Stomach (tissue), 8 donors: ENCODE measurements at regions not wholly inside any gene's neighbourhood (a gene's known extent, or its start where the extent isn't known, plus 50 kb on each side); places are given as distances from the start of the nearest gene placed in this dataset.
A peak's percentile ranks its signal among the peaks of the same experiment; 100 is the strongest.

Source experiments
- DNase-seq, 2 donors: peaks; one replicate each; pipeline versions ENCODE4 v3.0.0 to v3.0.0-alpha.2; 2013 to 2019
- H3K27ac ChIP-seq, 5 donors: fragments of 200-600 bp in 4 of 5; sonication (generic) in 4 of 5; one replicate each; pipeline ENCODE4 v1.5.1; 2013 to 2019; ENCODE audit warnings: mild to moderate bottlenecking in 1 of 5, moderate library complexity in 1 of 5
- H3K27me3 ChIP-seq, 3 donors: fragments of 200-600 bp; sonication (generic); one replicate each; pipeline ENCODE4 v1.5.1; 2017 to 2019; ENCODE audit warnings: mixed run types in 1 of 3
- H3K36me3 ChIP-seq, 4 donors: fragments of 200-600 bp; sonication (generic); 1 replicate in 3 of 4; 2 replicates in 1 of 4; pipeline ENCODE4 v1.5.1; 2016 to 2019
- H3K4me1 ChIP-seq, 4 donors: fragments of 200-600 bp; sonication (generic); one replicate each; pipeline ENCODE4 v1.5.1; 2016 to 2019
- H3K4me3 ChIP-seq, 4 donors: fragments of 200-600 bp; sonication (generic) in 3 of 4; one replicate each; pipeline ENCODE4 v1.5.1; 2016 to 2019; ENCODE audit warnings: mild to moderate bottlenecking in 1 of 4
- H3K9me3 ChIP-seq, 4 donors: fragments of 200-600 bp; sonication (generic); one replicate each; pipeline ENCODE4 v1.5.1; 2016 to 2019
- EP300 ChIP-seq: sonication (generic); formaldehyde crosslinking; IDR thresholded peaks from one replicate; pipeline ENCODE4 v1.6.1; 2017; ENCODE audit warnings: antibody characterized with exemption
- POLR2A ChIP-seq, 4 donors: fragments of 450-650 bp; IDR thresholded peaks; one replicate each; pipeline ENCODE4 v1.6.1; 2016; ENCODE audit warnings: antibody characterized with exemption in 4 of 4, control low read depth in 2 of 4, mild to moderate bottlenecking in 1 of 4, moderate library complexity in 1 of 4
- POLR2AphosphoS5 ChIP-seq, 3 donors: sonication (generic); formaldehyde crosslinking; IDR thresholded peaks; one replicate each; pipeline ENCODE4 v1.6.1; 2016; ENCODE audit warnings: antibody characterized with exemption in 3 of 3
- WGBS, 5 donors: extraction: QIAGEN DNeasy Blood & Tissue Kit in 3 of 5; methylation state at CpG; one replicate each; pipeline versions ENCODE4 v1.1.5 to v1.1.7; 2013 to 2018; 5-methylcytosine and 5-hydroxymethylcytosine counted together
- intact Hi-C: fragments of 100-400 bp; cut with DNase I; formaldehyde crosslinking; loops from one replicate; pipeline ENCODE4 v1.15.1; 2023; ENCODE audit warnings: low total_unique reads
- TF ChIP-seq, protein P1 (sequence below), 7 experiments: fragments of 450-650 bp in 4 of 7; fragments of 200-600 bp in 3 of 7; sonication (generic) in 3 of 7; IDR thresholded peaks; one replicate each; pipeline ENCODE4 v1.5.1; 2016 to 2019; ENCODE audit warnings: antibody characterized with exemption in 7 of 7, control low read depth in 2 of 7, mild to moderate bottlenecking in 1 of 7
- donor health status: healthy with polysubstance abuse.
- donor health status: Bipolar disorder and iron deficiency.
- donor health status: healthy.

DNA sequence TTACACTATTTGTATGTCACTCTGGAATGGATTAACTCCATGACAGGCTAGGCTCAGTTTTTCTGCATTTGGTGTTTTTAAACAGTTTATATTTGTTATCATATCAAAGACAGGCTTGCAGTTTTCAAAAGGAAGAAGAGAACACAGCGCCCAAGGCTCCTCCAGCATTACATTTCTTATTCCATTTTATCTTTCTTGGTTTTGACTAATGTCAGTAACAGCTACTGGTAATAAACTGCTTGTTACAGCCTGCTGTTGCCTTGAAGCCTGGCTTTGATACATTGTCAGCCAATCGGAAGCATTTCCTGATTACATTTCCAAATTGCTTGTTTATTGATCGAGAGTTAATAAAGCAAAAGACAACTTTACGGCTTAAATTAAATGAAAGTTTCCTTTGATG lies 166.0 kb upstream of the MDFIC start:
- intact Hi-C loops, result no loop called here
- no peak overlapping the region for H3K4me3 ChIP-seq
- H3K27ac ChIP-seq, result no peak overlapping the region
- H3K36me3 ChIP-seq, result no peaks in the 10 kb centered on the region
- WGBS, 5 donors, result 49 to 66% (median 55%) methylated on average over 4 of the region's 4 CpGs
- no peaks in the 10 kb centered on the region for H3K9me3 ChIP-seq
- TF ChIP-seq POLR2A (IDR thresholded peaks at IDR 0.05), result no peak
- no peak for TF ChIP-seq POLR2AphosphoS5 (IDR thresholded peaks at IDR 0.05)
- TF ChIP-seq, protein P1, sequence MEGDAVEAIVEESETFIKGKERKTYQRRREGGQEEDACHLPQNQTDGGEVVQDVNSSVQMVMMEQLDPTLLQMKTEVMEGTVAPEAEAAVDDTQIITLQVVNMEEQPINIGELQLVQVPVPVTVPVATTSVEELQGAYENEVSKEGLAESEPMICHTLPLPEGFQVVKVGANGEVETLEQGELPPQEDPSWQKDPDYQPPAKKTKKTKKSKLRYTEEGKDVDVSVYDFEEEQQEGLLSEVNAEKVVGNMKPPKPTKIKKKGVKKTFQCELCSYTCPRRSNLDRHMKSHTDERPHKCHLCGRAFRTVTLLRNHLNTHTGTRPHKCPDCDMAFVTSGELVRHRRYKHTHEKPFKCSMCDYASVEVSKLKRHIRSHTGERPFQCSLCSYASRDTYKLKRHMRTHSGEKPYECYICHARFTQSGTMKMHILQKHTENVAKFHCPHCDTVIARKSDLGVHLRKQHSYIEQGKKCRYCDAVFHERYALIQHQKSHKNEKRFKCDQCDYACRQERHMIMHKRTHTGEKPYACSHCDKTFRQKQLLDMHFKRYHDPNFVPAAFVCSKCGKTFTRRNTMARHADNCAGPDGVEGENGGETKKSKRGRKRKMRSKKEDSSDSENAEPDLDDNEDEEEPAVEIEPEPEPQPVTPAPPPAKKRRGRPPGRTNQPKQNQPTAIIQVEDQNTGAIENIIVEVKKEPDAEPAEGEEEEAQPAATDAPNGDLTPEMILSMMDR (IDR thresholded peaks at IDR 0.05), result no peak
- no peak for TF ChIP-seq EP300
- H3K27me3 ChIP-seq, result no peaks in the 10 kb centered on the region
- DNase-seq, result no peak
- no peaks in the 10 kb centered on the region for H3K4me1 ChIP-seq

DNA sequence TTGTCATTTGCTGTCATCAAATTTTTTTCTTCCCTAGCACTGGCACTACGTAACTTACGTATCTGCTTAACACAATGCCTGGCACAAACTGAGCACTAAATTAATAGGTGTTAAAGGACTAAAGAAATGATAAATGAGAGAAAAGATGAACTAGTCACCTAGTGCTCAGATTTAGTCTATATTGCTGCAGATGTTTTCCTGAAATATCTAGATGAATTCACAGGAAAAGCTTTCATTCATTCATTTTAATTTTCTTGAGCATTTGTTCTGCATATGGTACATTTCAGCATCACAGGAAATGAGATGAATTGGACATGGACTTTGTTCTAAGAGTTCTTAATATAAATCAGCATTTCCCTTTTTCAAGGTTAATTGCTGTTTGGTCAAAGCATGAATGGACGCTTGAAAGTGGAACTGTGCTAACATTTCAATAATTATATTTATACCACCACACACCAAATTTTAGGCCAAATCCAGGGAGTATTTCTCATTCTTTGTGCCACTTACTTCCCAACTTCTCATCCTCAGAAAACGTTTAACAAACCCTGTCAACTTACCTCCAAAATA lies 163.2 kb upstream of the MDFIC start:
- 81 to 83% (median 82%) methylated on average over 4 of the region's 4 CpGs for WGBS, 5 donors
- intact Hi-C loops, result no loop called here
- H3K27ac ChIP-seq, result no peak overlapping the region
- no peak overlapping the region for H3K4me3 ChIP-seq
- TF ChIP-seq EP300, result no peak
- TF ChIP-seq POLR2AphosphoS5 (IDR thresholded peaks at IDR 0.05), result no peak
- TF ChIP-seq, protein P1 (IDR thresholded peaks at IDR 0.05), result no peak
- TF ChIP-seq POLR2A (IDR thresholded peaks at IDR 0.05), result no peak
- no peak for DNase-seq
- H3K9me3 ChIP-seq, result no peaks in the 10 kb centered on the region
- H3K27me3 ChIP-seq, result no peaks in the 10 kb centered on the region
- no peaks in the 10 kb centered on the region for H3K36me3 ChIP-seq
- H3K4me1 ChIP-seq, result no peaks in the 10 kb centered on the region

DNA sequence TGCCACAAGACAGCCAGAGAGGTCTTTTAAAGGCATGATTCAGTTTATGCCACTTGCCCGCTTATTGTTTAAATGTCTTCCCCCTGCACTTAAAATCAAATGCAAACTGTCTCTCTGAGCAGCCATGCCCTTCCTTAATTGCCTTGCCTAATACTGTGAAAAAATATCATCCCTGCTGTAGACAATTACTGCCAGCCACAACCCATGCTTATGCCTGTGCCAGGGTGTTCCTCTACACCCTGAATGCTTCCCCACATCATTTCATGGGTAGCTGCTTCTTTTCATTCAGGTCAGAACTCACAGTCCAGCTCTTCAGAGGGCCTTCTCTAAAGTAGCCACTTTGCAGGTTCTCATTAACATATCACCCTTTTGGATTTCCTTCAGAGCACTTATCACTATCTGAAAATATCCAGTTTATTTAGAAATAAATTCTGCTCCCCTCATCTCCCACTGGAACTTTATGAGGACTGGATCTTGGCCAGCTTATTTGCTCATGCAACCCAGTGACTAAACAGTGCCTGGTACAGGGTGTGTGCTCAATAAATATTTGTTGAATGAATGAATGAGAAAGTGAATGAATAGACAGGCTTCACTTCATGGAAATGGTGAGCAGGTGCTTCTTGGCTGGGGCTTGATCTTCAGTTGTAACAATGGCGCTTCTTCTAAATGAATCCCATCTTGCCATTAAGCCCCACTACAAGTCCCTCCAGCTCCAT lies 162.4 kb upstream of the MDFIC start:
- peak in 1 of 2 donors; percentile 7 for DNase-seq
- intact Hi-C loops, result no loop called here
- 86 to 96% (median 95%) methylated on average over 2 of the region's 2 CpGs for WGBS, 5 donors

DNA sequence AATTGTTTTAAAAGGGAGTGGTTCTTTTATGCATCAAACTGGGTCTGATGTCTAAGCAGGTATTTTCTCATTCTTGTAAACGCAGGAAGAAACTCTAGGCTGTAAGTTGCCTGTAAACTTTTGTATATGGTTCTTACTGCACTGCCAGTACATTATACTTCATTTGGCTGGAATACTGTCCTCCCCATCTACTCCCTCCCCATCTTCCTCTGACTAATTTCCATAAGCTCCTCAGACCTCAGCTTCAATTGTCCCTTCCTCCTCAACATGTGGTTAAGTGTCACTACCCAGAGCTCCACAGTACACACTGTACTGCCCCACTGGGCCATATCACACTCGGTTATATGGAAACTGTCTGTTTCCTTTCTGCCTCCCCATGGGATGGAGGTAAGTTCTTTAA lies 161.4 kb upstream of the MDFIC start:
- Histone ChIP-seq H3K4me1 (no peaks in the 10 kb centered on the region), H3K9me3 (no peaks in the 10 kb centered on the region), H3K27me3 (no peaks in the 10 kb centered on the region), H3K4me3 (no peak overlapping the region), H3K27ac (no peak overlapping the region), H3K36me3 (no peaks in the 10 kb centered on the region)
- DNase-seq, result no peak
- WGBS, 5 donors, result 71 to 83% (median 82%) methylated on average over 2 of the region's 2 CpGs
- intact Hi-C loops, result no loop called here
- TF ChIP-seq, protein P1 (IDR thresholded peaks at IDR 0.05), result no peak
- TF ChIP-seq POLR2AphosphoS5 (IDR thresholded peaks at IDR 0.05) (no peak), POLR2A (IDR thresholded peaks at IDR 0.05) (no peak), EP300 (no peak)

More for the DNA sequence above, 162.4 kb upstream of the MDFIC start:
- Histone ChIP-seq H3K9me3 (no peaks in the 10 kb centered on the region), H3K27ac (no peak overlapping the region), H3K27me3 (no peaks in the 10 kb centered on the region), H3K4me3 (no peak overlapping the region), H3K4me1 (no peaks in the 10 kb centered on the region), H3K36me3 (no peaks in the 10 kb centered on the region)
- TF ChIP-seq EP300, result no peak
- TF ChIP-seq, protein P1 (IDR thresholded peaks at IDR 0.05), result no peak
- no peak for TF ChIP-seq POLR2AphosphoS5 (IDR thresholded peaks at IDR 0.05)
- no peak for TF ChIP-seq POLR2A (IDR thresholded peaks at IDR 0.05)
